Keratinocyte (primary cell): ENCODE measurements at regions not wholly inside any gene's neighbourhood (a gene's known extent, or its start where the extent isn't known, plus 50 kb on each side); places are given as distances from the start of the nearest gene placed in this dataset.

ENCODE experiments used
- EZH2 ChIP-seq: IDR thresholded peaks from one replicate; pipeline ENCODE4 v1.6.1; 2012; ENCODE audit warnings: inconsistent platforms, mild to moderate bottlenecking, low read length, moderate library complexity
- TF ChIP-seq, protein P1 (sequence below), 3 experiments: IDR thresholded peaks in 1 of 3; conservative IDR thresholded peaks in 1 of 3; optimal IDR thresholded peaks in 1 of 3; 2 replicates in 2 of 3; 3 replicates in 1 of 3; pipeline versions ENCODE3 to v1.5.1; 2011; ENCODE audit warnings: low read length in 3 of 3, mild to moderate bottlenecking in 3 of 3, moderate library complexity in 2 of 3, control low read depth in 1 of 3, inconsistent platforms in 1 of 3; ENCODE audit not compliant: insufficient read depth in 2 of 3; ENCODE audit errors: extremely low read depth in 1 of 3

DNA sequence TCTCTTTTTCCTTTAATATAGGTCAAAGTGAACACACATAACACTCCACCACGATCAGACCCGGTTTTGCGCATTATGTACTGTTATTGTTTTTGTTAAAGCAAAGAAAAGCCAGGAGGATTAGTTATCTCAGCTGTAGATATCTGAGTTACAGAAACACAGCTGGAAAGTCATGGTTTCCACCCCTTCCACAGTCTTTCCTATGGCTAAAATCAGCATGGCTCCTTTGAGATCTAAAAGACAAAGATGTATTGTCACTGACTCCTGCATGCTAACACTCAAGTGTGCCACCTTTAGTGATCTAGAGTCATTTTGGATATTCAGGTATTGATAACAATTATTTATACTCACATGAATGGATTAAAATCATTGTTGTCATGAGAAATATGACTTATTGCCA is 260.0 kb downstream of the FIGN start:
- TF ChIP-seq, protein P1, sequence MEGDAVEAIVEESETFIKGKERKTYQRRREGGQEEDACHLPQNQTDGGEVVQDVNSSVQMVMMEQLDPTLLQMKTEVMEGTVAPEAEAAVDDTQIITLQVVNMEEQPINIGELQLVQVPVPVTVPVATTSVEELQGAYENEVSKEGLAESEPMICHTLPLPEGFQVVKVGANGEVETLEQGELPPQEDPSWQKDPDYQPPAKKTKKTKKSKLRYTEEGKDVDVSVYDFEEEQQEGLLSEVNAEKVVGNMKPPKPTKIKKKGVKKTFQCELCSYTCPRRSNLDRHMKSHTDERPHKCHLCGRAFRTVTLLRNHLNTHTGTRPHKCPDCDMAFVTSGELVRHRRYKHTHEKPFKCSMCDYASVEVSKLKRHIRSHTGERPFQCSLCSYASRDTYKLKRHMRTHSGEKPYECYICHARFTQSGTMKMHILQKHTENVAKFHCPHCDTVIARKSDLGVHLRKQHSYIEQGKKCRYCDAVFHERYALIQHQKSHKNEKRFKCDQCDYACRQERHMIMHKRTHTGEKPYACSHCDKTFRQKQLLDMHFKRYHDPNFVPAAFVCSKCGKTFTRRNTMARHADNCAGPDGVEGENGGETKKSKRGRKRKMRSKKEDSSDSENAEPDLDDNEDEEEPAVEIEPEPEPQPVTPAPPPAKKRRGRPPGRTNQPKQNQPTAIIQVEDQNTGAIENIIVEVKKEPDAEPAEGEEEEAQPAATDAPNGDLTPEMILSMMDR (optimal IDR thresholded peaks at IDR 0.05 in 1 of 3, IDR thresholded peaks at IDR 0.05 in 1 of 3, conservative IDR thresholded peaks at IDR 0.05 in 1 of 3; ENCODE audit: extremely low read depth in 1 of 3, insufficient read depth in 2 of 3, low read length in 3 of 3), result no peak
- no peak for TF ChIP-seq EZH2
